ENCODE measurements at regions not wholly inside any gene's neighbourhood (a gene's known extent, or its start where the extent isn't known, plus 50 kb on each side); places are given as distances from the start of the nearest gene placed in this dataset.

GRCh38 chr12:91983935-91984334 lies 161.7 kb downstream of the BTG1 start:
- in situ Hi-C loops (cut with MboI; ENCODE audit: low pct_ligation_motif_present in 1 of 4, low pct_unique_long_range_greater_than_20kb in 1 of 4, low sequenced_read_pairs in 3 of 4): no loop called here
- WGBS, 2 donors (ENCODE audit: low coverage in 1 of 2): 94% methylated on average over 3 of the region's 3 CpGs; no CpG with 5 or more reads in 1 of the 2 donors
- H3K9me3 ChIP-seq: no peaks in the 10 kb centered on the region

GRCh38 chr12:91982946-91983345 lies 162.7 kb downstream of the BTG1 start:
- no peaks in the 10 kb centered on the region for H3K27me3 ChIP-seq
- peaks cover 0 to 4% (median 0%) of the 10 kb centered on the region in 4 donors for H3K4me1 ChIP-seq
- no peak for DNase-seq
- no peak overlapping the region for H3K4me3 ChIP-seq
- H3K9me3 ChIP-seq: no peaks in the 10 kb centered on the region
- H3K36me3 ChIP-seq: no peaks in the 10 kb centered on the region
- intact Hi-C loops (cut with DNase I; ENCODE audit: low total_unique reads) (no loop called here), in situ Hi-C loops (cut with MboI; ENCODE audit: low pct_ligation_motif_present in 1 of 4, low pct_unique_long_range_greater_than_20kb in 1 of 4, low sequenced_read_pairs in 3 of 4) (no loop called here)
- no peak overlapping the region for H3K27ac ChIP-seq
- 81 to 82% methylated on average over 2 to 5 of the region's 5 CpGs for WGBS, 2 donors (ENCODE audit: low coverage in 1 of 2)
- TF ChIP-seq POLR2A (IDR thresholded peaks at IDR 0.05) (no peak), POLR2AphosphoS5 (IDR thresholded peaks at IDR 0.05) (no peak), EP300 (IDR thresholded peaks at IDR 0.05; ENCODE audit: low read depth) (no peak)
- TF ChIP-seq, protein P1, sequence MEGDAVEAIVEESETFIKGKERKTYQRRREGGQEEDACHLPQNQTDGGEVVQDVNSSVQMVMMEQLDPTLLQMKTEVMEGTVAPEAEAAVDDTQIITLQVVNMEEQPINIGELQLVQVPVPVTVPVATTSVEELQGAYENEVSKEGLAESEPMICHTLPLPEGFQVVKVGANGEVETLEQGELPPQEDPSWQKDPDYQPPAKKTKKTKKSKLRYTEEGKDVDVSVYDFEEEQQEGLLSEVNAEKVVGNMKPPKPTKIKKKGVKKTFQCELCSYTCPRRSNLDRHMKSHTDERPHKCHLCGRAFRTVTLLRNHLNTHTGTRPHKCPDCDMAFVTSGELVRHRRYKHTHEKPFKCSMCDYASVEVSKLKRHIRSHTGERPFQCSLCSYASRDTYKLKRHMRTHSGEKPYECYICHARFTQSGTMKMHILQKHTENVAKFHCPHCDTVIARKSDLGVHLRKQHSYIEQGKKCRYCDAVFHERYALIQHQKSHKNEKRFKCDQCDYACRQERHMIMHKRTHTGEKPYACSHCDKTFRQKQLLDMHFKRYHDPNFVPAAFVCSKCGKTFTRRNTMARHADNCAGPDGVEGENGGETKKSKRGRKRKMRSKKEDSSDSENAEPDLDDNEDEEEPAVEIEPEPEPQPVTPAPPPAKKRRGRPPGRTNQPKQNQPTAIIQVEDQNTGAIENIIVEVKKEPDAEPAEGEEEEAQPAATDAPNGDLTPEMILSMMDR (IDR thresholded peaks at IDR 0.05): no peak

More at GRCh38 chr12:91983935-91984334, 161.7 kb downstream of the BTG1 start:
- Histone ChIP-seq H3K36me3 (no peaks in the 10 kb centered on the region), H3K27ac (no peak overlapping the region), H3K4me3 (no peak overlapping the region), H3K4me1 (peaks cover 0 to 4% (median 0%) of the 10 kb centered on the region in 4 donors), H3K27me3 (no peaks in the 10 kb centered on the region)
- no peak for DNase-seq
- TF ChIP-seq, protein P1 (IDR thresholded peaks at IDR 0.05): no peak
- TF ChIP-seq POLR2A (IDR thresholded peaks at IDR 0.05): no peak
- TF ChIP-seq POLR2AphosphoS5 (IDR thresholded peaks at IDR 0.05): no peak
- TF ChIP-seq EP300 (IDR thresholded peaks at IDR 0.05; ENCODE audit: low read depth): no peak
- intact Hi-C loops (cut with DNase I; ENCODE audit: low total_unique reads): no loop called here

GRCh38 chr12:91980389-91980821 lies 165.2 kb downstream of the BTG1 start:
- DNase-seq: no peak
- in situ Hi-C loops (cut with MboI; ENCODE audit: low pct_ligation_motif_present in 1 of 4, low pct_unique_long_range_greater_than_20kb in 1 of 4, low sequenced_read_pairs in 3 of 4): no loop called here
- Histone ChIP-seq H3K4me3 (no peak overlapping the region), H3K36me3 (no peaks in the 10 kb centered on the region), H3K27ac (no peak overlapping the region), H3K9me3 (no peaks in the 10 kb centered on the region), H3K4me1 (peaks cover 0 to 4% (median 0%) of the 10 kb centered on the region in 4 donors), H3K27me3 (no peaks in the 10 kb centered on the region)
- intact Hi-C loops (cut with DNase I; ENCODE audit: low total_unique reads): no loop called here
- TF ChIP-seq POLR2AphosphoS5 (IDR thresholded peaks at IDR 0.05) (no peak), EP300 (IDR thresholded peaks at IDR 0.05; ENCODE audit: low read depth) (no peak), POLR2A (IDR thresholded peaks at IDR 0.05) (no peak)
- TF ChIP-seq, protein P1 (IDR thresholded peaks at IDR 0.05): no peak

GRCh38 chr12:91978143-91978542 lies 167.5 kb downstream of the BTG1 start:
- no peak for TF ChIP-seq EP300 (IDR thresholded peaks at IDR 0.05; ENCODE audit: low read depth)
- TF ChIP-seq POLR2A (IDR thresholded peaks at IDR 0.05): no peak
- TF ChIP-seq POLR2AphosphoS5 (IDR thresholded peaks at IDR 0.05): no peak
- TF ChIP-seq, protein P1 (IDR thresholded peaks at IDR 0.05): no peak
- intact Hi-C loops (cut with DNase I; ENCODE audit: low total_unique reads): no loop called here
- in situ Hi-C loops (cut with MboI; ENCODE audit: low pct_ligation_motif_present in 1 of 4, low pct_unique_long_range_greater_than_20kb in 1 of 4, low sequenced_read_pairs in 3 of 4): no loop called here
- H3K9me3 ChIP-seq: no peaks in the 10 kb centered on the region
- DNase-seq: no peak
- no peak overlapping the region for H3K4me3 ChIP-seq
- H3K27me3 ChIP-seq: no peaks in the 10 kb centered on the region
- H3K36me3 ChIP-seq: no peaks in the 10 kb centered on the region
- H3K27ac ChIP-seq: no peak overlapping the region
- H3K4me1 ChIP-seq: no peaks in the 10 kb centered on the region
- 25 to 58% methylated on average over 2 of the region's 2 CpGs for WGBS, 2 donors (ENCODE audit: low coverage in 1 of 2)
